Limb (tissue), 2 donors: ENCODE measurements at regions not wholly inside any gene's neighbourhood (a gene's known extent, or its start where the extent isn't known, plus 50 kb on each side); places are given as distances from the start of the nearest gene placed in this dataset.
A peak's percentile ranks its signal among the peaks of the same experiment; 100 is the strongest.
"Not testable (repeated sequence)": the region's sequence is repeated elsewhere in the genome, so short reads cannot be mapped to it uniquely, and the experiment has no call there.

Experiments
- DNase-seq, 2 donors: peaks; one replicate each; pipeline ENCODE4 v3.0.0-alpha.2; 2016; ENCODE audit errors: extremely low spot score in 2 of 2

DNA sequence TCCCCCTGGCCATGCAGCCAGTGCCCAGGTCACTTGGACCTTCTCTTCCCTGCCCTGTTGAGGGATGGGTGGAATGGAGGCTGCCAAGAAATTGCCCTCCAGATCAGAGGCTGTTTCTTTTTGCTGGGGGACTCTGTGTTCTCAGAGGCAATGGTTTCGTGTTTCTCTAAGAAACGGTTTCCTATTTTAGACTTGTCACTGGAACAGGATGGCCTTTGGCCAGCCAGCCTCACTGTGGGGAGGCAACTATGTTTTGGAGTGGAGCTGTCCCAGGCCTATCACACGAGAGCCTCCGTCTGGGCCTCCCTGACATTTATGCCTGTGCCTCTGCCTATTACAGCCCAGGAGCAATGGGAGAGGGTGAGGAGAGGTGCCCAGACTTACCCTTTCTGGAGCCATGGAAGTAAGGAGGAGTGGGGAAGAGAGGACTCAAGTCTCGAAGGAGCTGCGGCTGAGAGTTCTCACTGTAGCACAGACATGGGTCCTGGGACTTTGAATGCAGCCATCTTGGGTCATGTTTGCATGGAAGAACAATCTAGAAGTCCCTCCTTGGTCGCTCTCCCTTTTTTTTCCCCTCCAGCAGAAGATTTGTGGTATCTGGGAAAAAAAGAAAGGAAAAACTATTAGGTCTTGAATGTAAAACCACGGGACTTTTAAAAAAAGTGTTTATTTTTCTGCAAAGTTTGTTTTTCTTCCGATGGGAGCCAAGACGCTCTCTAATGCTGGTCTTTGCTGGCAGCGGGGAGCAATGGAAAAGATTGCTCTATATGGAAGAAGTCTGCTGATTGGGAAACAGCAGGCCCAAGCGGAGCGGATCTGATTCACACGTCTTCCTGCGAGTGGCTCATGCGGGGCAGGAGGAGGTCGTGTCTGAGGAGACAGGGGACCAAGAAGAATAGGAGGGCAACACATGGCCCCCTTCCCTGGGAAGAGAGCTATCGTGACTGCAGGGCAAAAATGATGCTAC, 219.2 kb downstream of the FOXD2 start:
- DNase-seq, result peak; percentile 38 to 57

DNA sequence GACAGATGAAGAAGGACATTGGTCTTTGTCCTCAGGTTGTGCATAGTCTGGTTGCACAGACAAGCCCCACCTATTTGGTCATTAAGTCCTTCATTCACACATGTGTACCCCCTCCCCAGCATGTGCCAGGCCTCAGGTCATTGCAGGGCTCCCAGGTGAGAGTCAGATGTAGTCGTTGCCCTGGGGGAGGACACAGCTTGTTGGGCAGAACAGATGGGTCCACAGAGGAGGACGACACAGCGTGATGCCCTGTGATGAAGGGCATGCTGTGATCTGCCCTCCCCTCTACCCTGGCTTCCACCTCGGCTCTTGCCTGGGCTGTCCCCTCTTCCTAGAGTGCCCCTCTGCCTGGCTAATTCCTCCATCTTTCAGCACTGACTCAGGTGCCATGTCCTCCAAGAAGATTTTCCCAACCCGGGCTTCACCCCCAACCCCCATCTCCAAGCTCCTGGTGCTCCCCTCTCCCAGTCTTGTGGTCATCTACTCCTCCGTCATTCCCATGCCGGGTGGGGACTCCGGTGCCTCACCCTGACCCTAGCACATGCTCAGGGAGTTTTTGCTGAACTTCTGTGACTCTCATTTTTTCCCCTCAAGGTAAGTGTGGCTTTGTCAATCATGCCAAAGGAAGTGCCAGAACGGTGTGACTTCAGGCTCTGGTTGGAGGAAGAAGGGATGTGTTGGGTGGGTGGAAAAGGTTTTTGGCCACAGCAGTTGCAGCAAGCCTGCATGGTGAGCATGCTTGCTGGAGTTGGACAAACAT, 220.5 kb downstream of the FOXD2 start:
- DNase-seq, result peak in 1 of 2 donors; percentile 23

DNA sequence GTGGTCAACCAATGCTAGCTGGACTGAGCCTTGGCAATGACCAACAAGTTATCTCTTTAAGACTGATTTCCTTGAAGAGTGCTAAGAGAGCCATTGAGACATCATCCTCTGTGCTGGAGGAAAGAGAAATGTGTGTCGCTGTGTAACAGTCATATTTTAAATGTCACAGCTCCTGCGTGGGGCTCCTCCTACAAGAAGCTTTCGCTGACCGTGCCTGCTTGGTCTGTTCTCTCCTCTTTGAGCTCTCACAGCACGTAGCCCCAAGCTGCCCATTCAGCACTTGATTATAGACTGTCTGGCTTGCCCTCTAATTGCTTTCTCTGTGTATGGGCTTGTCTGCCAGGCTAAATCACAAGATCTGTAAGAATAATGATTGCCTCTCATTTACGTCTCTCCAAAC, 221.3 kb downstream of the FOXD2 start:
- DNase-seq, result no peak

DNA sequence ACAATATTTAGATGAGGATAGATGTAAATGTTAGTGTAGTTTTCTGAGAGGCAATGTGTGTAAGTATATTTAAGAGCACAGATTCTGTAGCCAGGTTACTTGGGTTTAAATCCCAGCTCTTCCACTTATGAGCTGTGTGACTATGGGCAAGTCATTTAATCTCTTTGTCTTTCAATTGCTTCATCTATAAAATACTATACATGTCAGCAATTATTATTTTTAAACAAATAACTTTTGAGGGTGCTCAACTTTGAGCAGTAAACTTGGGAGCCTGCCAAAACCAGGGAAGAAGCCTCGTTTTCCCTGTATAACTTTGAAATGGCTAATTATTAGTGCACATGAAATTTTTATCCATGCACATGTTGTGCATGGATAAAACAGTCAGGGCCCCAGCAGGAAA, 222.8 kb downstream of the FOXD2 start:
- DNase-seq, result no peak

DNA sequence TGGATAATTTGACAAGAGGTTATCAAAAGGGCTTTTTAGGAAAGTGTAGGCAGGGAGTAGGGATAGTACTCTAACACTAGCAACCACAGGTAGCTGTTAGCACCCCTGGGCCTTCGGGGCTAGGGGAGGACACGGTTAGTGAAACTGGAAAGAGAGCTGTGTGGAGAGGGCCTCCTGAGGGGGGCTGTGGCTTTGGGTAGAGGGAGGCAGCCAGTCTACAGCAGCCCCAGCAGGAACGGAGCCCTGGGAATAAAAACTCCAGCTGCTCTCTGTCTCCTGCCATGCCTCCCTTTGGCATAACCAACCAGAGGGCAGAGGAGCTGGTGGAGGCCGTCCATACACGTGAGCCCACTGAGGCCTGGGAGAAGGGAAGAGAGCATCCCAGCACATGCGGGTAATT, 223.2 kb downstream of the FOXD2 start:
- DNase-seq, result no peak

DNA sequence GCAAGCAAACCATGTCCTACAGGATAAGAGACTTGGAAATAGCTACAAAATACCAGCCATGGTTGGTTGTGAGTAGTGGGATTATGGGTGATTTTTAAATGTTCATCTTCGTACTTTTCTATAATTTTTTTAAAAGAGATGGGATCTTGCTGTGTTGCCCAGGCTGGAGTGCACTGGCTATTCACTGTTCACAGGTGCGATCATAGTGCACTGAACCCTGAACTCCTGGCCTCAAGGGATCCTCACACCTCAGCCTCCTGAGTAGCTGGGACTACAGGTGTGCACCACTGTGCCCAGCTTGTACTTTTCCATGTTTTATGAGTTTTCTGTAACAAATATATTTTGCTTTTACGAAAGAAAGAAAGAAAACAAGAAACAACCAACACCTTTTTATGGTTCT, 224.2 kb downstream of the FOXD2 start:
- no peak for DNase-seq

DNA sequence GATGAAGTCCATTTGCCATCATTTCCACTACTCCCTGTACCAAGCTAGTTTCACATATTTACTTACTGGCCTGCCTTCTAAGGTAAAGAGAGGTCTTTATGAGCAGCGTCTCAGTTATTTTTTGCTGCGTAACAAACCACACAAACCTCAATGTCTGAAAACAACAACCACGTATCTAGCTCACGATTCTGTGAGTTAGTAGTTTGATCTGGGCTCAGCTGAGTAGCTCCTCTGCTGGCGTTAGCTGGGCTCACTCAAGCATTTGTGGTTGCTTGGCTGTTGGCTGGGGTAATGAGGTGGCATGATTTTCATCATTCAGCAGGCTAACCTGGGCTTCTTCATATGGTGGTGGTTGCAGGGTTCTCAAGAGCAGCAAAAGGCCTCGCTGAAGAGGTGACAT, 225.4 kb downstream of the FOXD2 start:
- no peak for DNase-seq

DNA sequence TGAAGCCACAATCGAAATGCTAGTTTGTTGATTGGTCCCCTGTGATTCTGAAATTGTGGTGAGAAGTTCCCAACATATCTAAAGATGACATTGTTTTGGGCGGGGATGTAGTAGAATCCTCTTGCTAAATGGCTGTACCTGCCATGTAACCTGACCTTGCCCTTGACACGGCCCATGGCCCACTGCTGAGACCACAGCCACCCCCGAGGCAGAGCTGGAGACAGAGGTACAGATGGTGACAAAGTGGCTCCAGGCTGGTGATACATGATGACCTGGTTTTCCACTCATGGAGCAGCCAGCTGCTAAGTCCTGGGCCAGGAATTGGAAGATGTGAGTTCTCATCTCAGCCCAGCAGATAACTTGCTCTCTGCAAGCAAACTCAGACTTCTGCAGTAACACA, 226.5 kb downstream of the FOXD2 start:
- no peak for DNase-seq

DNA sequence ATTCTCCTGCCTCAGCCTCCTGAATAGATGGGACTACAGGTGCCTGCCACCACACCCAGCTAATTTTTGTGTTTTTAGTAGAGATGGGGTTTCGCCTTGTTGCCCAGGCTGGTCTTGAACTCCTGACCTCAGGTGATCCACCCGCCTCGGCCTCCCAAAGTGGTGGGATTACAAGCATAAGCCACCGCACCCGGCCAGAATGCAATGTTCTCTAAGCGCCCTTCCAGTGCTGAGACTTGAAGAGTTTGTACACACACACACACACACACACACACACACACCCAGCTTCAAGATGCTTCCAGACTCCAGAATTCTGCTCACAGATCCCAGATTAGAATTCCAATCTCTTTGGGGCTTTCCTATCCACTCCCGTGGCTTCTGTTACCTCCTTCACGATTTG, 227.1 kb downstream of the FOXD2 start:
- DNase-seq, result not testable (repeated sequence)

DNA sequence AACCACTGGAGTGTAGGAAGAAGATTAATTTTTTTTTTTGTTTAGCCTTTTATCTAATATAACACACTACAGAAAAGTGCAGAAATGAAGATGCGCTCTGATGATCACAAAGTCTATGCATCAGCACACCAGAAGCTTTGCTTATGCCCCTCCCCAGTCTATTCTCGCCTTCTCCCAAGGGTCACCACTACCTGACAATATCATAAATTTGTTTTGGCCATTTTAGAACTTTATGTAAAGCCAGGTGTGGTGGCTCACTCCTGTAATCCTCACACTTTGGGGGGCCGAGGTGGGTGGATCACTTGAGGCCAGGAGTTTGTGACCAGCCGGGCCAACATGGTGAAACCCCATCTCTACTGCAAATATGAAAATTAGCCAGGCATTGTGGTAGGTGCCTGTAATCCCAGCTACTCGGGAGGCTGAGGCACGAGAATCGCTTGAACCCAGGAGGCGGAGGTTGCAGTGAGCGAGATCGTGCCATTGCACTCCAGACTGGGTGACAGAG, 231.3 kb downstream of the FOXD2 start:
- DNase-seq, result no peak

DNA sequence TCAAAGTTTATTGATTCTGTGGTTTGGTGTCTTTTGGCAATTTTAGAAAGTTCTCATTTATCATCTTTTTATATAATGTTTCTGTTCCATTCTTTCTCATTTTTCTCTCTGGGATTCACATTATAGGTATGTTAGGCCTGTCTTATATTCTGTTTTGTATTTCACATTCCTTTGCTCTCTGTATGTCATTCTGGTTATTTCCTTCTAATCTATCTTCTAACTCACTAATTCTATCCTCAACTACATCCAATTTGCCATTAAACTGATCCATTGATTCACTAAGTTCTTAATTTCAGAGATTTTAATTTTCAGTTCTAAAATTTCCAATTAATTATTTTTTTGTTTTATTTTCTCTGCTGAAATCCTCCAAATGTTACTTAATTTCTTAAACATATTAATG, 234.8 kb downstream of the FOXD2 start:
- DNase-seq, result no peak

DNA sequence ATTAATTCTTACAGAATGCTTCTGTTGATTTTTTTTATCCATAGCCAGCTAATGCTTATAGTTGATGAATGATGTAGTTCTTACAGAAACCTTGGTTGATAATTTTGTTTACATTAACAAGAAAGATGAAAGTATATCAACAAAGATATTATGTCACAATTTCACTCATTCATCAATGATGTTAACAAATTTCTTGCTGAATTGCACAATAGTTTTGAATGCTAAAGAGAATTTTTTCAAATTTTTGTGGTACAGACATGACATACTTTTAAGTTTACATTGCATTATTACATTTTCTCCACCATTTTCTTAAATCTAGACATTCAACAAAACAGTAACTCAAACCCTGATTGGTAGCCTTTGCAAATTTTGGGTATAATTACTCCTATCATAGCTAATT, 236.3 kb downstream of the FOXD2 start:
- DNase-seq, result no peak

DNA sequence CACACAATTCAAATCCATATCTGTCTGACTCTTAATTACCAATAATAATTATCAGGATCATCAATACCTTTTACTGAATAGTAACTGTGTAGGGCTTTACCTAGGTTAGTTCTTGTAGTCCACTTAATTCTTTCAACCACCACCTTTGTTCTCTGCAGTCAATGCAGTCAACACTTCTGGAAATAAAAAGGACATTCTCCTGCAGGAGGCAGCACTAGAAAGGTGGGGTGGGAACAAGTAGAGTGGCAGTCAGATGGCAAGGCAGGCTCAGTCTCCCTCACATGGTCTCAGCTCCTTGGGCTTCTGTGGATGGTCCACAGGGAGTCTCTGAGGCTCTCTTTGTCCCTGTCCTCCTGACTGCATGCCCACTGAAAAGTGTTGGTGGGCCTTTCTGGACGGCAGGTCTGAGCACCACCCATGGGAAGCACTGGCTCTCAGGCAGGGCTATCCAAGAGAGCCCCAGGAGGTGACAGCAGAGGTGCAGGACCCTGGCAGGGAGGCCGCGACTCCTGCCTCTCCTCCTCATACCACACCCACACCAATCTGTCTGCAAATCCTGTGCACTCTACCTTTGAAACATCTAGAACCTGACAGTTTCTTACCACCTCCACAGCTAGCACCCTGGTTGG, 237.3 kb downstream of the FOXD2 start:
- no peak for DNase-seq

DNA sequence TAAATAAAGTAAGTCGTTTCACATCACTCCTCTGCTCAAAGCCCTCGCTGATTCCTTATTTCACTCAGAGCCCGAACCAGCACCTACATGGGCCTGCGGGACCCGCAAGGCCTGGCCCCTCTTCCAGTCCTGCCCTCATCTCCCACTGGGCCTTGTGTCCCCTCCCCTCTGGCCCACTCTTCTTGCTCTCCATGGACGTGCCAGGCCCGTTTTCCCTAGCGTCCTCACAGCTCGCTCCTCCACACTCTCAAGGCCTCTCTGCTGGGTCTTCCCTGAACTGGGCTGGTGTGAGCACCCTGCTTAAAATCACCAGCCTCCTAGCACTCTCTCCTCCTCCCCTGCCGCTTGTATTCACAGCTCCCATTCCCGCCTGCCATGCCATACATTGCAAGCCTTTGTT, 237.9 kb downstream of the FOXD2 start:
- no peak for DNase-seq

DNA sequence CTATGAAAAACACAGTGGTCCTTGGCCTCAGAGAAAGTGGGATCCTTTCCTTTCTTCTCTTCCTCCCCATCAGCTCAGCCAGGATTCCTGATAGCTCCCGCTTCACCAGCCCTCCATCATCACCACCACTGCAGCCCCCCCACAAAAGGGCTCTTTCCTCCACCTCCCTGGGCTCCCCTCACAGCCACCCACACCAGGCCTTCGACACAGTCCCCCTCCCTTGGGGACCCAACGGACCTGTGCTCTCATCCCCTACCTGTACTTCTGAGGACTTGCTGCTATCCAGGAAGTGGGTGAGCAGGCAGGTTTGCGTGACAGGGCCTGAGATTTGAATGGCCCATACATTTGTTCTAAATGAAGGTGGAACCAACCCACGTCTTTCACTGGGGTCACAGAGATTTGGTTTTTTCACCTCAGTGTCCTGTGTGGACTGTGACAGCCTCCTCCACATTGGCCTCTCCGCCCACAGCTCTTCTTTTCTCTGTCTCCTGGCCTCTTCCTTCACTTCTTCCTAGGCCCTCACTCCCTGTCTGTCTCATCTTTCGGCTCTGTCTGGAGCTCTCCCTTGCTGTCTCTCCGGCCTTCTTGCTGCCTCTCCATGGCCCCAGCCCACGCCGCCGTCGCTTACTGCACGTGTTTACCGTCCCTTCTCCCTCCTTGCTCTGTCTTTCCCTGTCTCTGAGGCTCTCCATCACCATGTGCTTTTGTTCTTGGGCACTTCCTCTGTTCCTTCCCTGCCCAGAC, 238.6 kb downstream of the FOXD2 start:
- DNase-seq, result no peak

DNA sequence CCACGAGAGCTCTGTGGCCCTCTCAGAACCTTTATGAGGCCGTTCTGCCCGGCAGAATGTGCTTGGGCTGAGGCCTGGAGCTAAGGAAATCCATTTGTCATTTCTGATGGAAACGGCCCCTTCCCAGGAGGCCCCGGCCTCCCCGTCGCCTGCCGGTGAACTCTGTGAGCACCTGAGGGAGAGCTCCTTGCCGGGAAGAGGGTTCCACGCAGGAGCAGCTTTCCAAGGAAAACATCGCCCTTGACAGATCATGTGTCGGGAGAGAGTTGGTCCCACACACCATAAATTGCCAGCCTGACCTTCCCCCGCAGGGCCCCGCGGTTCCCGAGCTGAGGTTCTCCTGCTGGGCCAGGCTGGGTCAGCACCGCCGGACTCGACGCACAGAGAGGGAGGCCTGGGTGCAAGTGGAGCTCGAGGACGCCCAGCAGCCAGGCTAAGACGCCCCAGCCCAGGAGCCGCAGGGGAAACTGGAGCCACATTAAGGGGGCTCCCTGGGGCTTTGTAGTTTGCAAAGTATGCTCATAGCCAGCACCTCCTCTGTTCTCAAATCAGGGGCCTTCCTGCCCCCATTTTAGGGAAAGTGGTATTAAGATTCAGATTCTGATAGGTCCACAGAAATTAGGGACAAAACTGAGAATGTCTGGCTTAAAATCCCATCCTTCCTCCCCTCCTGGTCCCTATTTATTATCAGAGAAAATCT, 239.5 kb downstream of the FOXD2 start:
- peak in 1 of 2 donors; percentile 52 for DNase-seq

DNA sequence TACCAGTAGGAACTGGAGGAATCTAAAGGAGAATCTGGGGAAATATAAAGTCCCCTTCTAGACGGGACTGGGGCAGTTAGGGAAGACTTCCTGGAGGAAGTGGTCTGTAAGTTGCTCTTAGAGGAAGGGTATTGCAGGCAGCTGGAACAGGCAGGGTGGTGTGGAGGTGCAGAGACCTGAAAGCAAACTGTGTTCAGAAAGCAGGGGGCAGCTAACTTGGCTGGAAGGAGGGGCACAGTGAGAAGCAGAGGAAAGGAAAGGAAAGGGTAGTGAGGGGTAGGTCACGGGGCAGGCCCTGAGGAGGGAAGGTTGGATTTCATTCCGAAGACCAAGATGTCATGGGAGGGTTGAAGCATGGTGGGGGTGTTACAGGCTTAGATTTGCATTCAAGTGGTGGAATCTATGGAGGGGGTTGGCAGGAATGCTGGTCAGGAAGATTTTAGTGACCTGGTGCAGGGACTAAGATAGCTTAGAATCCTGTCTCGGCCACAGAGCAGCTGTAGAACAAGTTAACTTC, 240.7 kb downstream of the FOXD2 start:
- DNase-seq, result no peak

DNA sequence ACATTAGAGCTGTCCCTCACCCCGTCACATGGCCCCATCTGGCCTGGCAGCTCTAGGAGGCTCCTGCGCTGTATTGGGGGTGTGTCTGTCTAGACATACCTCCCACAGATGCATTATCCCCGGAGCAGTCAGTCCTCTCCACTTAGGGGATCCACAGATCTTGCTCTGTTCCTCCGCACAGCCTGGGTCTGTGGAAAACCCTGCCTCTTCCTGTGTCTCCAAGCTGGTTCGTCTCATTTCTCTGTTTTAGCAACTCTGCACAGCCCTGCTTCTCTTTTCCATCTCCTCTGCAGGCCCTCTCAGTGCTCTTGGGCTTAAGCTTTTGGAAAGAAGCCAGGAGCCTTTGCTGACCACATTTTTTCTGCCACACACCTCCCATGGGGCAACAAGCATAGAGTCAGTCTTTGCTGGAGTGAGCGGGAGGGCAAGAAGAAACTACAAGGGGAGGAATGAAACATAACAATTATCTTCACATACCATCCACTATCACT, 241.5 kb downstream of the FOXD2 start:
- DNase-seq, result peak in 1 of 2 donors; percentile 28

DNA sequence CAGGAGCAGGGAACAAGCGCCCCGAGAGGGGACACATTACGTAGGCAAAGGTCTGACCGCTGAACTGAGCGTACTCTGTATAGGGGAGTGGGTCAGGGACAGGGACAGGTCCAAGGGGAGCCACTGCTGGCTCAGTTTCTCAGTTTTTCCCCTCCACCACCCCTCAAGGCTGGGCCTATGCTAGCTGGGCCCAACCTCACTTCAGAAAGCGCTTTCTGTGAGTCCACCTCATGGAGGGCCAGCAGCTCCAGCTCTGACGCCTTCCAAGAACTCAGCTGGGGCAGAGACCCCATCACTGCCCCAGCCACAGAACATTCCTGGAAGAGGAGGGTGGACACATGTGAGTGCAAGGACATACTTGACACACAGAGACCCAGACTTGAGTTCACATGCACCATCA, 242.0 kb downstream of the FOXD2 start:
- DNase-seq, result no peak

DNA sequence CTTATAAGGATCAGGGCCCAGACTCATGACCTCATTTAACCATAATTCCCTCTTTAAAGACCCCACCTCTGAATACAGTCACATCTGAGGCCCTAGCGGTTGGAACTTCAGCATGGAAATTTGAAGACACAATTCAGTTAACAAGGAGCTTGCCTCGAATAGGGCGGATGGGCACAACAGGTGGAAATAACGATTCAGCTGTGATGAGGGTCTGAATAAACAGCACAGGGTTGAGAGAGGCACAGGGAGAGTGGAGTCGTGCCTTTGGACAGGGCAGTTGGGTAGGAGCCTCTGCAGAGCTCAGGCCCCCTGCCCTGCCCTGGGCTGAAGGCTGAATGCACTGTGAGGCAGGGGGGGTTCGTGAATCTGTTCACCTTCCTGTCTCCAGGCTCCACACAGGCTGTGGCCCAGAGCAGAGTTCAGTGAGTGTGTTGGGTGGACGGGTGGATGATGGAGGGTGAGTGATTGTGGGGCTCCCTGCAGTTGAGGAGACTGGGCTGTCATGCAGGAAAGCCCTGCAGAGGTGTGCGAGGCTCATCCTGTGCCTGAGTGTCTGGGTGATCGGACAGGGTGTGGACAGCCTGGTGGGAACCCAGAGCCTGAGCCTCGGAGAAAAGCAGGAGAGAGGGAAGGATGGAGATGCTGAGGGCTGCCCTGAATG, 243.1 kb downstream of the FOXD2 start:
- no peak for DNase-seq
